ENCODE measurements at regions not wholly inside any gene's neighbourhood (a gene's known extent, or its start where the extent isn't known, plus 50 kb on each side); places are given as distances from the start of the nearest gene placed in this dataset.

- no peak overlapping the region for H3K4me3 ChIP-seq (ENCODE audit: low read depth, low read length)
- TF ChIP-seq, protein P1, sequence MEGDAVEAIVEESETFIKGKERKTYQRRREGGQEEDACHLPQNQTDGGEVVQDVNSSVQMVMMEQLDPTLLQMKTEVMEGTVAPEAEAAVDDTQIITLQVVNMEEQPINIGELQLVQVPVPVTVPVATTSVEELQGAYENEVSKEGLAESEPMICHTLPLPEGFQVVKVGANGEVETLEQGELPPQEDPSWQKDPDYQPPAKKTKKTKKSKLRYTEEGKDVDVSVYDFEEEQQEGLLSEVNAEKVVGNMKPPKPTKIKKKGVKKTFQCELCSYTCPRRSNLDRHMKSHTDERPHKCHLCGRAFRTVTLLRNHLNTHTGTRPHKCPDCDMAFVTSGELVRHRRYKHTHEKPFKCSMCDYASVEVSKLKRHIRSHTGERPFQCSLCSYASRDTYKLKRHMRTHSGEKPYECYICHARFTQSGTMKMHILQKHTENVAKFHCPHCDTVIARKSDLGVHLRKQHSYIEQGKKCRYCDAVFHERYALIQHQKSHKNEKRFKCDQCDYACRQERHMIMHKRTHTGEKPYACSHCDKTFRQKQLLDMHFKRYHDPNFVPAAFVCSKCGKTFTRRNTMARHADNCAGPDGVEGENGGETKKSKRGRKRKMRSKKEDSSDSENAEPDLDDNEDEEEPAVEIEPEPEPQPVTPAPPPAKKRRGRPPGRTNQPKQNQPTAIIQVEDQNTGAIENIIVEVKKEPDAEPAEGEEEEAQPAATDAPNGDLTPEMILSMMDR (IDR thresholded peaks at IDR 0.05; ENCODE audit: low read depth, low read length) = no peak
Observed at GRCh38 chr14:45998554-45998953, 653.0 kb downstream of the RPL10L start.

- TF ChIP-seq, protein P1 (IDR thresholded peaks at IDR 0.05; ENCODE audit: low read depth, low read length) = no peak; the same call in 1 of the 2 replicates
Observed at GRCh38 chr14:45990252-45990651, 661.3 kb downstream of the RPL10L start.

DNA sequence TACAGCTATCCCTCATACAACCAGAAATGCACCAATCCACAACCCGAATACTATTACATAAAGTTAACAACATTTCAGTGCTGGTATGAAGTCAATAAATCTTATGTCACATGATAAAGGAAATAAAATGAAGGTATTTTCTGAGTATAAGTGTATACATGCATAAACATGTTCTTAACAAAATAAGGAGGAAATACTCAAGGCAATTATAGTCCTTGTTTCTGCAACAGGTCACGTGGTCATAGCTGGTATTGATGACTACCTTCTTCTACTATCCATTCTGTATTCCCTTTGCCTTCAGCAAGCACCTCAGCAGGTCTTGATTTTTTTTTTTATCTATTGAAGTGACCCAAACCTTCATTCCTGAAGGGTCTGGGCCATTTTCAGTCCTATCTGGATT is 675.6 kb downstream of the RPL10L start:
- TF ChIP-seq, protein P1 (IDR thresholded peaks at IDR 0.05; ENCODE audit: low read depth, low read length) = no peak
- H3K4me3 ChIP-seq (ENCODE audit: low read depth, low read length) = no peak overlapping the region

More at GRCh38 chr14:45990252-45990651, 661.3 kb downstream of the RPL10L start:
- no peak overlapping the region for H3K4me3 ChIP-seq (ENCODE audit: low read depth, low read length)

- TF ChIP-seq, protein P1 (IDR thresholded peaks at IDR 0.05; ENCODE audit: low read depth, low read length) = no peak
- H3K4me3 ChIP-seq (ENCODE audit: low read depth, low read length) = no peak overlapping the region
Observed at GRCh38 chr14:45972416-45972815, 679.2 kb downstream of the RPL10L start.

DNA sequence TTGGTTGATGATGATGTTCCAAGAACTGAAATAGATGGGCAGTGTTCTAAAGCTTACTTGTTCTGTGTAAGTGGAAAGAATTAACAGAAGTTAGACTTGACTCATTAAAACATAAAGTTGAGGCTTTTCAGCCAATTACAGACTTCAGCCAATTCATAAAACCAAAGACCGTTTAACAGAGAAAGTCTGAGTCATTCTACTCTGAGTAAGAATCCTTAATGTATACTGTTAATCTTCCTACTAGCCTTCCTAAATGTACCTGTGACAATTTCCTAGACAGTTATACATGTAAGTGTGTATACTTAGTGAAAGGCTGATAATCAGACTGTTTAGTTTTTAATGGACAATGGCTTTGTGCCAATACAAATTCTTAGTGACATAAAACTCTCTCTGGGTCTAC is 681.0 kb downstream of the RPL10L start:
- TF ChIP-seq, protein P1 (IDR thresholded peaks at IDR 0.05; ENCODE audit: low read depth, low read length) = no peak
- H3K4me3 ChIP-seq (ENCODE audit: low read depth, low read length) = no peak overlapping the region

DNA sequence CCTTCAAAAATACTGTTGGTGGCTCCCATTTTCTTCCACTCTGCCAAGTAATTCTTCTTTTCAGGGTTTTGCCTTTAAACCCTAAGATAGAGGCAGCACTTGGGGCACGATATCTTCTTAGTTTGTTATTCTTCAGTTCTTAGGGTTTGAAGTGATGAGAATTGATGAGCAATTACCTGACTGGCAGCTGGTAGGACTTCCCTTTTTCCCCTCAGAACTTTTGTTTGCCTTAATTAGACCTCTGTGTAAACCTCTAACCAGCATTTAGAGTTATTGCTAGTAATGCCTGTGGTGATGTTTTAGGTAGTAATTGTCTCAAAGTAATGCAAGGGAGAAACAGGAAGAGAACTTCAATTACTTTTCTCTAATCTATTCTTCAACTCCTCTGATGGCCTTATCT is 683.5 kb downstream of the RPL10L start:
- TF ChIP-seq, protein P1 (IDR thresholded peaks at IDR 0.05; ENCODE audit: low read depth, low read length) = no peak

DNA sequence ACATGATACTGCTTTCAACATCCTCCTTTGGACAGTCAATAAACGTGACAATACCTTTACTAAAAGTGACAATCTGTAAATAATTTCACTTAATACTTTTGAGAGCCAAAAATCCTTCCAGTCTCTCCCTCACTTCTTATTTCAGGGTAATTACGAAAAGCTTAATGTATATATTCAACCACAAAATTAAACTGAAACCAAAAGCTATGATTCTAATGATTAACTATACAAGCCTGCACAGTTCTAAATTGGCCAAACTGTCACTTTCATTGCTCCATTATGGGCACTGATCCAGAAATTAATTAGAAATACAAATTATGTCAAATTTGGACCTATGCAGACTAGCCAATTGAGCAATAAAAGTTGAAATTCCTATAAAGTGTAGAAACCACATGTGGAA is 696.5 kb upstream of the MIS18BP1 start:
- no peak overlapping the region for H3K4me3 ChIP-seq (ENCODE audit: low read depth, low read length)
- TF ChIP-seq, protein P1 (IDR thresholded peaks at IDR 0.05; ENCODE audit: low read depth, low read length) = no peak

More for the DNA sequence above, 683.5 kb downstream of the RPL10L start:
- H3K4me3 ChIP-seq (ENCODE audit: low read depth, low read length) = no peak overlapping the region

Data from WI38 (cell line).